Left ventricle myocardium inferior (tissue), 1 donor: ENCODE measurements at regions not wholly inside any gene's neighbourhood (a gene's known extent, or its start where the extent isn't known, plus 50 kb on each side); places are given as distances from the start of the nearest gene placed in this dataset.
"Not testable (repeated sequence)": the region's sequence is repeated elsewhere in the genome, so short reads cannot be mapped to it uniquely, and the experiment has no call there.

Source experiments
- DNase-seq: peaks from one replicate; pipeline ENCODE4 v3.0.0-alpha.2; 2020
- H3K27ac ChIP-seq: fragments of 200-600 bp; replicated peaks from 2 replicates; pipeline ENCODE4 v1.8.0; 2021
- H3K27me3 ChIP-seq: fragments of 200-600 bp; 2 replicates; pipeline ENCODE4 v1.8.0; 2021; ENCODE audit warnings: low read depth
- H3K36me3 ChIP-seq: fragments of 200-600 bp; 2 replicates; pipeline ENCODE4 v1.8.0; 2021
- H3K4me1 ChIP-seq: fragments of 200-600 bp; 2 replicates; pipeline ENCODE4 v1.8.0; 2021
- H3K4me3 ChIP-seq: fragments of 200-600 bp; 2 replicates; pipeline ENCODE4 v1.8.0; 2021; ENCODE audit warnings: mild to moderate bottlenecking, moderate library complexity
- H3K9me3 ChIP-seq: fragments of 200-600 bp; replicated peaks from 2 replicates; pipeline ENCODE4 v1.8.0; 2021
- intact Hi-C: fragments of 100-400 bp; cut with micrococcal nuclease; formaldehyde crosslinking; loops from one replicate; pipeline ENCODE4 v1.11.0; 2022
- TF ChIP-seq, protein P1 (sequence below): fragments of 200-600 bp; IDR thresholded peaks from 2 replicates; pipeline ENCODE4 v1.8.0; 2021; ENCODE audit warnings: antibody characterized with exemption, mild to moderate bottlenecking, borderline replicate concordance
- donor health status: DM: no; HTN: yes; CAD: no; lungs with severe emphysema.

DNA sequence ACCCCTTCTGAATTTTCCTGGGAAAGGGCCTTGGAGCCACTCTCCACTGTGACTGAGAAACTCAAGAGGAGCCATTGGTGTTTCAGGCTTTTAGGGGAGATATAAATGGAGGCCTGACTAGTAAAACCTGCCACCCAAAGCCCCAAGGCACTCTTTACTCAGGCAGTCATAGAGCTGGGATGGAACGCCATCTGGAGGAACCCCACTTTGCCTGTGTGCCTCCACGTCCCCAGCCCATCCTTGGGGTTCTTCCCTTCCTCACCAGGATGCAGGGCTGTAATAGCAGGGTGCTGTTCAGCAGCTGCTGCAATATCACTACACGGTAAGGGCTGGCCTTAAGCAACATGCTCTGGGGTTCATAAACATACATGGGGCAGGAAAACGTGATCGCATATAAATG, 232.6 kb downstream of the BAMBI start:
- H3K27me3 ChIP-seq: no peaks in the 10 kb centered on the region
- no peak for DNase-seq
- H3K27ac ChIP-seq: no peak overlapping the region
- H3K4me1 ChIP-seq: no peaks in the 10 kb centered on the region
- H3K4me3 ChIP-seq: no peak overlapping the region
- TF ChIP-seq, protein P1, sequence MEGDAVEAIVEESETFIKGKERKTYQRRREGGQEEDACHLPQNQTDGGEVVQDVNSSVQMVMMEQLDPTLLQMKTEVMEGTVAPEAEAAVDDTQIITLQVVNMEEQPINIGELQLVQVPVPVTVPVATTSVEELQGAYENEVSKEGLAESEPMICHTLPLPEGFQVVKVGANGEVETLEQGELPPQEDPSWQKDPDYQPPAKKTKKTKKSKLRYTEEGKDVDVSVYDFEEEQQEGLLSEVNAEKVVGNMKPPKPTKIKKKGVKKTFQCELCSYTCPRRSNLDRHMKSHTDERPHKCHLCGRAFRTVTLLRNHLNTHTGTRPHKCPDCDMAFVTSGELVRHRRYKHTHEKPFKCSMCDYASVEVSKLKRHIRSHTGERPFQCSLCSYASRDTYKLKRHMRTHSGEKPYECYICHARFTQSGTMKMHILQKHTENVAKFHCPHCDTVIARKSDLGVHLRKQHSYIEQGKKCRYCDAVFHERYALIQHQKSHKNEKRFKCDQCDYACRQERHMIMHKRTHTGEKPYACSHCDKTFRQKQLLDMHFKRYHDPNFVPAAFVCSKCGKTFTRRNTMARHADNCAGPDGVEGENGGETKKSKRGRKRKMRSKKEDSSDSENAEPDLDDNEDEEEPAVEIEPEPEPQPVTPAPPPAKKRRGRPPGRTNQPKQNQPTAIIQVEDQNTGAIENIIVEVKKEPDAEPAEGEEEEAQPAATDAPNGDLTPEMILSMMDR: no peak
- H3K36me3 ChIP-seq: no peaks in the 10 kb centered on the region
- intact Hi-C loops: no loop called here
- H3K9me3 ChIP-seq: no peaks in the 10 kb centered on the region

DNA sequence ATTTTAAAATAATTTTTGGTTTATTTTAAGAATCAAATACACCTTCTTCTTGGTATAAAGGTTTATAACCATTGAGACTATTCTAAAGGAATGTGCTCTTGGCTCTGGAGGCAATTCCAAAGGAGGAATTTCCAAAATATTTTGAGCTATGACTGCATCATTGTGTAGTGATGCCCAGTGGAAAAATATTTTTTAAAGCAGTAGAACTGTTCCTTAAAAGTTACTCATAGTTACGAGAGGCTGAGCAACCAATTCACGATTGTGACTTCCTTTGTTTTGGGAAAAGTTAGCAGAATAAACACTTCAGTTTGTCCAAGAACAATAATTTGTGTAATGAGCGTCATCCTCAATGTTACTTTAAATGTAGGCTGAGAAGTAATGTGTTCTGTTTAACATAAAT, 233.6 kb downstream of the BAMBI start:
- H3K4me3 ChIP-seq: no peak overlapping the region
- TF ChIP-seq, protein P1: no peak
- DNase-seq: no peak
- no peaks in the 10 kb centered on the region for H3K27me3 ChIP-seq
- no peaks in the 10 kb centered on the region for H3K9me3 ChIP-seq
- H3K36me3 ChIP-seq: no peaks in the 10 kb centered on the region
- no peak overlapping the region for H3K27ac ChIP-seq
- intact Hi-C loops: no loop called here
- no peaks in the 10 kb centered on the region for H3K4me1 ChIP-seq

DNA sequence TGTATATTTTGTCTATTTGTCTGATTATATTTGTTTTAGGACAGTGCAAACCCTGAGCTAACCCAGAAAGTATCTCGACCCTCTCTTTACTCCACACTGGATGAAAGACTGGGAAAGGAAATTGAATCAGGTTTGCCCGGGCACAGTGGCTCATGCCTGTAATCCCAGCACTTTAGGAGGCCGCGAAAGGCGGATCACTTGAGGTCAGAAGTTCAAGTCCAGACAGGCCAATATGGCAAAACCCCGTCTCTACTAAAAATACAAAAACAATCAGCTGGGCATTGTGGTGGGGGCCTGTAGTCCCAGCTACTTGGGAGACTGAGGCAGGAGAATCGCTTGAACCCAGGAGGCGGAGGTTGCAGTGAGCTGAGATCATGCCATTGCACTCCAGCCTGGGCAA, 234.2 kb downstream of the BAMBI start:
- DNase-seq, H3K4me1 ChIP-seq, H3K36me3 ChIP-seq, intact Hi-C loops, H3K27ac ChIP-seq, H3K27me3 ChIP-seq, H3K9me3 ChIP-seq, H3K4me3 ChIP-seq: not testable (repeated sequence)

DNA sequence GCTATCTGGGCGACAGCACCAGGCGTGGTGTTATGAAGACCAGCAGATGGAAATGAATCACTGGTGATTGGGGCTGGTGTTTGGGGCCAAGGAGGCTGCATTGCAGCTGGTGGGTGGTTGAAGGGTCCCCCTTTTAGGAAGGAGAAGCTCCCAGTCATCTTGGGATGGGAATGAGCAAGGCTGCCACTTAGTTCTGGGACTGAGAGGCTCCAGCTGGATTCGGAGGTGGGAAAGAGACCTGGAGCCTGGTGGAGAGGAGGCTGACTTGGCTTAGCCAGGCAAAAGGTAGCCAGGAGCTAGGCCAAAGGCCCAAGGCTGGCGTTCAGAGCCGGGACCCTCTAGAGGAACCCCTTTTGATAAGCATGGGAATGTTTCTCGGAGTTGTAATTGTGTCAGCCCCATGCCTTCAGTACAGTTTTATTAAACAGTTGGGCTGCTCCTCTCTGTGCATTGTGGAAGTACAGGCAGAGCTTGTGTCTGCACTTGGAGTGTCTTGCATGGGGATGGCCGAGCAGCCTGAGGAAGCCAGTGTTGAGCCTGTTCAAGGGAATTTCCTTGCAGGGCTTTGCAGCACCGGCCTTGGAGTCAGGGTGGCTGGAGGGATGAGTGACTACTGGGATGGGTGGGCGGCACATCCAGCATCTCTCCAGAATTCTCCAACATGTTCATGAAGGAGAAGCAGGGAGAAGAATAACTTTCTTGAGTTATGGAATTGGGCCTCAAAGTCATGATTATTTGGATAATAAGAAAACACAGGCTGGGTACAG, 234.9 kb downstream of the BAMBI start:
- Histone ChIP-seq H3K4me3 (no peak overlapping the region), H3K27ac (no peak overlapping the region), H3K9me3 (no peaks in the 10 kb centered on the region), H3K36me3 (no peaks in the 10 kb centered on the region), H3K4me1 (no peaks in the 10 kb centered on the region), H3K27me3 (no peaks in the 10 kb centered on the region)
- TF ChIP-seq, protein P1: no peak
- intact Hi-C loops: no loop called here
- DNase-seq: no peak

DNA sequence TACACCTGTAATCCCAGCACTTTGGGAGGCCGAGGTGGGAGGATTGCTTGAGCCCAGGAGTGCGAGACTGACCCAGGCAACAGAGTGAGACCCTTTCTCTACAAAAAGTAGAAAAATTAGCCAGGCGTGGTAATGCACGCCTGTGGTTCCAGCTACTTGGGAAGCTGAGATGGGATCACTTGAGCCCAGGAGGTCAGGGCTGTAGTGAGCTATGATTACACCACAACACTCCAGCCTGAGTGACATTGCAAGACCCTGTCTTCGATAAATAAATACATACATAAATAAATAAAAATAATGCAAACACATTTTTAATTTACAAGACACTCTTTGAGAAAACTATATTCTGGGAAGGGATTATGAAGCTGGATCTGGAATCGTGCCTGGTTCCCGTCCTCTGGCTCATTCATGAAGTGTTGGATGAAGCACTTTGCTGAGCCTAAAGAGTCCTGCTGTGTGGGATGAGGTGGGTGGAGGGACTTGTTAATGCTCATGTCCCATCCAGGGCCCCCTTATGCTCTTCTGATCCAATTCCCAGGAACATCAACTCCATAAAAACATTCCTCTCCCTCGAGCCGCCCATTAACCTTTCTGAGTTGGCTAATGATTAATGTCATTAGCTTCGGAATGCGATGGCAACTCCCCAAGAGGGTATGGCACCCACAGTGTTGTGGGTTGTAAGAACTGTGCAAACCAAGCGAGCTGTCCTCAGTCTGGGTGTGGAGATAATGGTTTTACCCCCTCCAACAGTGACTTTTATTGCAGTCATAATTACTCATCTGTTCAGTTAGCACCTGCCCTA, 236.3 kb downstream of the BAMBI start:
- TF ChIP-seq, protein P1: no peak
- Histone ChIP-seq H3K4me3 (no peak overlapping the region), H3K27me3 (no peaks in the 10 kb centered on the region), H3K36me3 (no peaks in the 10 kb centered on the region), H3K9me3 (no peaks in the 10 kb centered on the region), H3K27ac (no peak overlapping the region), H3K4me1 (no peaks in the 10 kb centered on the region)
- no peak for DNase-seq
- intact Hi-C loops: no loop called here

DNA sequence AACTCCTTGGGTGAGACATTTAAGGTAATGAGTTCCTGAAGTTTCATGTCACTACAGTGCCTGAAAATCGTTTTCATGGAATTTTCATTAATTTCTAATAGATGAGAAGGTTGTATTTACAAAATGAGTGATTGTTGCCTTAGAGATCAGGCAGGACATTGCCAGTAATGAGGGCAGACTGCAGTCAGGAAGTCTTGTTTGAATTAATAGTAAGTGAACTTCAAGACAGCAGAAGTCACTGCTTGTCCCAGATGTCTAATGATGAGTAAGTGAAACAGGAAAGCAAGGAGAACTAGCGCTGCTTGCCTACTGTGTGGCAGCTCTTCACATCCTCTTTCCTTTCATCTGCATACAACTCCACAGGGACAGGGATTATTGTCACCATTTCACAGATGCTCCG, 237.4 kb downstream of the BAMBI start:
- Histone ChIP-seq H3K4me3 (no peak overlapping the region), H3K27ac (no peak overlapping the region), H3K4me1 (no peaks in the 10 kb centered on the region), H3K27me3 (no peaks in the 10 kb centered on the region), H3K36me3 (no peaks in the 10 kb centered on the region), H3K9me3 (no peaks in the 10 kb centered on the region)
- TF ChIP-seq, protein P1: no peak
- intact Hi-C loops: no loop called here
- DNase-seq: no peak
